DMS53 (cell line): ENCODE measurements at regions not wholly inside any gene's neighbourhood (a gene's known extent, or its start where the extent isn't known, plus 50 kb on each side); places are given as distances from the start of the nearest gene placed in this dataset.

Source experiments
- DNase-seq: peaks from one replicate; lab custom pipeline; 2025; lab: John Stamatoyannopoulos, UW

- DNase-seq: no peak
Measured at GRCh38 chr15:29554531-29554930, 267.7 kb downstream of the TJP1 start.

- DNase-seq: no peak
Measured at GRCh38 chr15:29550834-29551465, 271.3 kb downstream of the TJP1 start.

GRCh38 chr15:29548006-29548405, 274.3 kb downstream of the TJP1 start:
- no peak for DNase-seq

GRCh38 chr15:29544513-29545128, 275.0 kb upstream of the NSMCE3 start:
- no peak for DNase-seq

GRCh38 chr15:29542994-29543393, 273.4 kb upstream of the NSMCE3 start:
- no peak for DNase-seq

GRCh38 chr15:29541309-29541708, 271.7 kb upstream of the NSMCE3 start:
- no peak for DNase-seq

- DNase-seq: no peak
Measured at GRCh38 chr15:29540479-29540878, 270.9 kb upstream of the NSMCE3 start.

- no peak for DNase-seq
Measured at GRCh38 chr15:29539736-29540135, 270.1 kb upstream of the NSMCE3 start.

GRCh38 chr15:29538044-29538443, 268.4 kb upstream of the NSMCE3 start:
- peak; percentile 35 for DNase-seq

- DNase-seq: no peak
Measured at GRCh38 chr15:29535952-29536351, 266.3 kb upstream of the NSMCE3 start.

- DNase-seq: no peak
Measured at GRCh38 chr15:29534378-29534777, 264.8 kb upstream of the NSMCE3 start.

- no peak for DNase-seq
Measured at GRCh38 chr15:29533647-29534046, 264.0 kb upstream of the NSMCE3 start.

- no peak for DNase-seq
Measured at GRCh38 chr15:29532296-29532695, 262.7 kb upstream of the NSMCE3 start.

GRCh38 chr15:29530966-29531365, 261.3 kb upstream of the NSMCE3 start:
- no peak for DNase-seq

GRCh38 chr15:29529043-29529442, 259.4 kb upstream of the NSMCE3 start:
- no peak for DNase-seq

GRCh38 chr15:29528276-29528675, 258.7 kb upstream of the NSMCE3 start:
- DNase-seq: no peak

- DNase-seq: no peak
Measured at GRCh38 chr15:29526802-29527201, 257.2 kb upstream of the NSMCE3 start.

- DNase-seq: peak; percentile 23
Measured at GRCh38 chr15:29522373-29523276, 253.0 kb upstream of the NSMCE3 start.

- no peak for DNase-seq
Measured at GRCh38 chr15:29518442-29518841, 248.8 kb upstream of the NSMCE3 start.

GRCh38 chr15:29517829-29518228, 248.2 kb upstream of the NSMCE3 start:
- no peak for DNase-seq

GRCh38 chr15:29516929-29517328, 247.3 kb upstream of the NSMCE3 start:
- DNase-seq: no peak

- no peak for DNase-seq
Measured at GRCh38 chr15:29514926-29515325, 245.3 kb upstream of the NSMCE3 start.

GRCh38 chr15:29511663-29512062, 242.0 kb upstream of the NSMCE3 start:
- no peak for DNase-seq
